ENCODE measurements at regions not wholly inside any gene's neighbourhood (a gene's known extent, or its start where the extent isn't known, plus 50 kb on each side); places are given as distances from the start of the nearest gene placed in this dataset.

DNA sequence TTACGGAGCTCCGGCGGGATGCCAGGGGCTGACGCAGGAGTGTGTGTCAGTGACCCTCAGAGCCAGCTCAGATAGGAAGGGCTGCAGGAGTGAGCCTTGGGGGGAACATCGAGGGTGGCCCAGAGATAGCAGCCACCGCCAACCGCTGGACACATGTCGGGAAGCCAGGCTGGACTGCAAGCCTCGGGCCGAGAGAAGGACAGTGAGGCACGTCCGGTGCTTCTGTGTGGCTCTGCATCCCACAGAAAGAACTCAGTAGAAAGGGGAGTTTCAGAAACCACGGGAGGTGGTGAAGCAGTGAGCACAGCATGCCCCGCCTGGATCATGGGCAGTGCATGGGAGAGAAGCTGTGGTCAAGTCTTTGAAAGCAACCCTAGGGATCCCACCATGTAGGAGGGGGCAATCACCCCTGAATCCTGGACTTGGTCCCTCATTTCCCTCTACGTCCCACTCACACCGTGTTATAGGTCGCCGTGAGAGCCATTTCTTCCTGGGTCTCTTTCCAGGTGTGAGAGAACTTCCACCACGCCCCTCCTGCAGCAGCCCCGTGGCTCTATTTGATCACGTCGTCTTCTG lies 383.7 kb upstream of the CDH4 start:
- no peak for ATAC-seq
- TF ChIP-seq, protein P1, sequence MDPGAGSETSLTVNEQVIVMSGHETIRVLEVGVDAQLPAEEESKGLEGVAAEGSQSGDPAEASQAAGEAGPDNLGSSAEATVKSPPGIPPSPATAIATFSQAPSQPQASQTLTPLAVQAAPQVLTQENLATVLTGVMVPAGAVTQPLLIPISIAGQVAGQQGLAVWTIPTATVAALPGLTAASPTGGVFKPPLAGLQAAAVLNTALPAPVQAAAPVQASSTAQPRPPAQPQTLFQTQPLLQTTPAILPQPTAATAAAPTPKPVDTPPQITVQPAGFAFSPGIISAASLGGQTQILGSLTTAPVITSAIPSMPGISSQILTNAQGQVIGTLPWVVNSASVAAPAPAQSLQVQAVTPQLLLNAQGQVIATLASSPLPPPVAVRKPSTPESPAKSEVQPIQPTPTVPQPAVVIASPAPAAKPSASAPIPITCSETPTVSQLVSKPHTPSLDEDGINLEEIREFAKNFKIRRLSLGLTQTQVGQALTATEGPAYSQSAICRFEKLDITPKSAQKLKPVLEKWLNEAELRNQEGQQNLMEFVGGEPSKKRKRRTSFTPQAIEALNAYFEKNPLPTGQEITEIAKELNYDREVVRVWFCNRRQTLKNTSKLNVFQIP (CRISPR knock-in tag; IDR thresholded peaks at IDR 0.05; ENCODE audit: borderline replicate concordance, low read depth), result no peak
- TF ChIP-seq ISL1 (CRISPR knock-in tag; IDR thresholded peaks at IDR 0.05), result no peak
- TF ChIP-seq, protein P2, sequence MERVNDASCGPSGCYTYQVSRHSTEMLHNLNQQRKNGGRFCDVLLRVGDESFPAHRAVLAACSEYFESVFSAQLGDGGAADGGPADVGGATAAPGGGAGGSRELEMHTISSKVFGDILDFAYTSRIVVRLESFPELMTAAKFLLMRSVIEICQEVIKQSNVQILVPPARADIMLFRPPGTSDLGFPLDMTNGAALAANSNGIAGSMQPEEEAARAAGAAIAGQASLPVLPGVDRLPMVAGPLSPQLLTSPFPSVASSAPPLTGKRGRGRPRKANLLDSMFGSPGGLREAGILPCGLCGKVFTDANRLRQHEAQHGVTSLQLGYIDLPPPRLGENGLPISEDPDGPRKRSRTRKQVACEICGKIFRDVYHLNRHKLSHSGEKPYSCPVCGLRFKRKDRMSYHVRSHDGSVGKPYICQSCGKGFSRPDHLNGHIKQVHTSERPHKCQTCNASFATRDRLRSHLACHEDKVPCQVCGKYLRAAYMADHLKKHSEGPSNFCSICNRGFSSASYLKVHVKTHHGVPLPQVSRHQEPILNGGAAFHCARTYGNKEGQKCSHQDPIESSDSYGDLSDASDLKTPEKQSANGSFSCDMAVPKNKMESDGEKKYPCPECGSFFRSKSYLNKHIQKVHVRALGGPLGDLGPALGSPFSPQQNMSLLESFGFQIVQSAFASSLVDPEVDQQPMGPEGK (CRISPR knock-in tag; IDR thresholded peaks at IDR 0.05; ENCODE audit: borderline replicate concordance), result no peak
- no peak for TF ChIP-seq ZNF70 (CRISPR knock-in tag; IDR thresholded peaks at IDR 0.05)
- TF ChIP-seq CSDC2 (CRISPR knock-in tag; IDR thresholded peaks at IDR 0.05), result no peak
- no peak for TF ChIP-seq ARNTL (CRISPR knock-in tag; IDR thresholded peaks at IDR 0.05; ENCODE audit: borderline replicate concordance, low read depth)
- TF ChIP-seq BACH2 (CRISPR knock-in tag; IDR thresholded peaks at IDR 0.05; ENCODE audit: borderline replicate concordance), result no peak
- TF ChIP-seq OSR1 (CRISPR knock-in tag; IDR thresholded peaks at IDR 0.05), result no peak
- no peak for TF ChIP-seq ZNF565 (CRISPR knock-in tag; conservative IDR thresholded peaks at IDR 0.05; ENCODE audit: low read depth)
- TF ChIP-seq RARB (CRISPR knock-in tag; IDR thresholded peaks at IDR 0.05), result no peak
- TF ChIP-seq ZFP30 (CRISPR knock-in tag; IDR thresholded peaks at IDR 0.05), result no peak
- no peak for TF ChIP-seq ZNF8 (CRISPR knock-in tag; IDR thresholded peaks at IDR 0.05)
- no peak for TF ChIP-seq SNAI2 (CRISPR knock-in tag; IDR thresholded peaks at IDR 0.05)
- no peak for TF ChIP-seq ZC3H10 (CRISPR knock-in tag; IDR thresholded peaks at IDR 0.05)
- TF ChIP-seq TCF4 (CRISPR knock-in tag; IDR thresholded peaks at IDR 0.05; ENCODE audit: borderline replicate concordance), result no peak
- TF ChIP-seq GLIS3 (CRISPR knock-in tag; IDR thresholded peaks at IDR 0.05), result no peak

DNA sequence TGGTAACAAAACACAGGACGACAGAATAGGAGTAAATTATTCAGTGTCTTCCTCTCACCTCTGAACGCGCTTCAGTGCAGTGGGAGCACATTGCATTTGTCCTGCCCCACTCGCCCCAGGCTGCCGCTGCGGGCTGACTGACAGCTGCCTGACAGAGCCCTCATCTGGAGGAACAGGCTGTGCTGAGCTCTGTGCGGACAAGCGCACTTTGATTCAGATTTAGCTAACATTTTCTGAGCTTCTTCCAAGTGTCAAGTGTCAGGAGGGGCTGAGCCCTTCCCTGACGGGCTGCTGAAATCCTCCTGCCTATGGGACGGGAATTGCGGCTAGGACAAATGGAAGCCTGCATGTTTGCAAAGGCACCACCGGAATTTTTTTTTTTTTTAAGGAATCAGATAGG lies 383.0 kb upstream of the CDH4 start:
- TF ChIP-seq, protein P2 (CRISPR knock-in tag; IDR thresholded peaks at IDR 0.05; ENCODE audit: borderline replicate concordance), result no peak
- TF ChIP-seq BACH2 (CRISPR knock-in tag; IDR thresholded peaks at IDR 0.05; ENCODE audit: borderline replicate concordance), result no peak
- no peak for TF ChIP-seq TCF4 (CRISPR knock-in tag; IDR thresholded peaks at IDR 0.05; ENCODE audit: borderline replicate concordance)
- no peak for TF ChIP-seq RARB (CRISPR knock-in tag; IDR thresholded peaks at IDR 0.05)
- TF ChIP-seq, protein P1 (CRISPR knock-in tag; IDR thresholded peaks at IDR 0.05; ENCODE audit: borderline replicate concordance, low read depth), result no peak
- TF ChIP-seq ARNTL (CRISPR knock-in tag; IDR thresholded peaks at IDR 0.05; ENCODE audit: borderline replicate concordance, low read depth), result no peak
- no peak for TF ChIP-seq ZFP3 (CRISPR knock-in tag; IDR thresholded peaks at IDR 0.05)
- TF ChIP-seq GLIS3 (CRISPR knock-in tag; IDR thresholded peaks at IDR 0.05), result no peak
- no peak for TF ChIP-seq SNAI2 (CRISPR knock-in tag; IDR thresholded peaks at IDR 0.05)
- TF ChIP-seq PPARA (CRISPR knock-in tag; IDR thresholded peaks at IDR 0.05; ENCODE audit: borderline replicate concordance), result no peak
- TF ChIP-seq, protein P3, sequence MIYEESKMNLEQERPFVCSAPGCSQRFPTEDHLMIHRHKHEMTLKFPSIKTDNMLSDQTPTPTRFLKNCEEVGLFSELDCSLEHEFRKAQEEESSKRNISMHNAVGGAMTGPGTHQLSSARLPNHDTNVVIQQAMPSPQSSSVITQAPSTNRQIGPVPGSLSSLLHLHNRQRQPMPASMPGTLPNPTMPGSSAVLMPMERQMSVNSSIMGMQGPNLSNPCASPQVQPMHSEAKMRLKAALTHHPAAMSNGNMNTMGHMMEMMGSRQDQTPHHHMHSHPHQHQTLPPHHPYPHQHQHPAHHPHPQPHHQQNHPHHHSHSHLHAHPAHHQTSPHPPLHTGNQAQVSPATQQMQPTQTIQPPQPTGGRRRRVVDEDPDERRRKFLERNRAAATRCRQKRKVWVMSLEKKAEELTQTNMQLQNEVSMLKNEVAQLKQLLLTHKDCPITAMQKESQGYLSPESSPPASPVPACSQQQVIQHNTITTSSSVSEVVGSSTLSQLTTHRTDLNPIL (CRISPR knock-in tag; IDR thresholded peaks at IDR 0.05; ENCODE audit: low read depth), result no peak
- TF ChIP-seq OSR1 (CRISPR knock-in tag; IDR thresholded peaks at IDR 0.05), result no peak
- no peak for TF ChIP-seq CSDC2 (CRISPR knock-in tag; IDR thresholded peaks at IDR 0.05)
- TF ChIP-seq ISL1 (CRISPR knock-in tag; IDR thresholded peaks at IDR 0.05), result no peak
- no peak for TF ChIP-seq ZC3H10 (CRISPR knock-in tag; IDR thresholded peaks at IDR 0.05)
- no peak for TF ChIP-seq ZNF565 (CRISPR knock-in tag; conservative IDR thresholded peaks at IDR 0.05; ENCODE audit: low read depth)
- no peak for TF ChIP-seq TOX (CRISPR knock-in tag; IDR thresholded peaks at IDR 0.05; ENCODE audit: borderline replicate concordance)
- no peak for TF ChIP-seq ESRRG (CRISPR knock-in tag; IDR thresholded peaks at IDR 0.05)
- ATAC-seq, result no peak

DNA sequence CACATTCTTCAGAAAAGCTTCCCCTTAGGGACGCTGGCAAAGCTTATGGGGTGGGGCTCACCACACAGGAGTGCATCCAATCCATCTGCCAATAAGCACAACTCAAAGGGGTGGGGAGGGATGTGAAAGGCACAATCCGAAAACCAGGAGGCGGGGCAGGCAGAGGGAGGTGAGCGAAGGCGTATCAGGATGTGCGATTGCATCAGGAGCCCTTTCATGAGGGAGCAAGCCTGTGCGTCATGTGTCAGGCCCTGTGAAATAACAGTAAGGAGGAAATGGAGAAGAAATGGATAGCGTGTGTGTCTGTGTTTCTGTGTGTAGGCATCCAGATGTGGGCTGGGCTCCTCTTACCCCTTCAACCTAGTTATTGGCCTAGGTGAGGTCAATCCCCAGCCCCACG lies 382.4 kb upstream of the CDH4 start:
- no peak for TF ChIP-seq ZC3H10 (CRISPR knock-in tag; IDR thresholded peaks at IDR 0.05)
- ATAC-seq, result no peak
